Mononuclear cell (primary cell): ENCODE measurements at regions not wholly inside any gene's neighbourhood (a gene's known extent, or its start where the extent isn't known, plus 50 kb on each side); places are given as distances from the start of the nearest gene placed in this dataset.

Experiments
- H3K27me3 ChIP-seq: 2 replicates; pipeline ENCODE4 v1.6.0; 2011; ENCODE audit warnings: low read length, control low read depth; ENCODE audit not compliant: insufficient read depth
- H3K4me1 ChIP-seq: 2 replicates; pipeline ENCODE4 v1.5.1; 2011; ENCODE audit warnings: mild to moderate bottlenecking, low read length, control low read depth; ENCODE audit not compliant: insufficient read depth
- H3K4me3 ChIP-seq: 2 replicates; pipeline ENCODE4 v1.5.1; 2011; ENCODE audit warnings: mild to moderate bottlenecking, low read length, moderate library complexity
- H3K9me3 ChIP-seq: 2 replicates; pipeline ENCODE4 v1.5.1; 2011; ENCODE audit warnings: low read depth, mild to moderate bottlenecking, control low read depth, low read length

- Histone ChIP-seq H3K4me1 (no peaks in the 10 kb centered on the region), H3K9me3 (no peaks in the 10 kb centered on the region), H3K4me3 (no peak overlapping the region), H3K27me3 (no peaks in the 10 kb centered on the region)
Measured at GRCh38 chr20:60428651-60429050, 470.4 kb downstream of the CDH26 start.

DNA sequence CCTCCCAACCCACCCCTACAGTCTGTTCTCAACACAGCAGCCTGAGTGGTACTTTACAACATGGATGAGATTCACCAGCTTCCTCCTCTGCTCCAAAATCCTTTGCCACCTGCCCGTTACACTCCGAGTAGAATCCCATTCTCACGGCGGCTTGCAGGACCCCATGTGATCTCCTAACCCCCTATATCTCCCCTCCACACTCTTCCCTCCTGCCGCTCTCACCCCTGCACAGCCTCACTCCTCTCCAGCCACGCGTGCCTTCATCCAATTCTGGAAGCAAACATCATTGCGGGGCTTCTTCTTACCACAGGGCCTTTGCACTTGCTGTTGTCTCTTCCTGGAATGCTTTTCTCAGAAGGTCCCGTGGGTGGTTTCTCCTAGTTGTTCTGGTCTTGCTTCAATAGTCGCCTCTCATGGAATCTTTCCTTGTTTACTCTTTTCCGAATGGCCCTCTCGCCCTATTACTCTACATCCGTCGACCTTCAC, 472.3 kb downstream of the CDH26 start:
- H3K4me3 ChIP-seq = no peak overlapping the region
- no peaks in the 10 kb centered on the region for H3K27me3 ChIP-seq
- no peaks in the 10 kb centered on the region for H3K9me3 ChIP-seq
- H3K4me1 ChIP-seq = no peaks in the 10 kb centered on the region

GRCh38 chr20:60431349-60431748, 473.1 kb downstream of the CDH26 start:
- no peaks in the 10 kb centered on the region for H3K9me3 ChIP-seq
- H3K4me1 ChIP-seq = no peaks in the 10 kb centered on the region
- H3K27me3 ChIP-seq = no peaks in the 10 kb centered on the region
- H3K4me3 ChIP-seq = no peak overlapping the region

DNA sequence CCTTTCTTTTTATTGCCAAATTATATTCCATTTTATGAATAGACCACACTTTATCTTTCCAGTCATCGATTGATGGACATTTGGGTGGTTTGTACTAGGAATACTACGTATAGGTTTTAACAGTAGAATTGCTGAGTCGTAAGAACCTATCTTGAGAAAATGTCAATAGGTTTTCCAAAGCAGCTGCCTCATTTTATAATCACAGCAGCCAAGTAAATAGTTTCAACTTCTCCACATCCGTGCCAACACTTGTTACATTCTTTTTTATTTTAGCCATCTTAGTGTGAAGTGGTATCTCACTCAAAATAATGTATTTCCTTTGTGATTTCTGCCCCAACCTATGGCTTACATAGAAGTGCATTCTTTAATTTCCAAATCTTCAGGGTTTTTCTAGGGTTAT, 479.2 kb downstream of the CDH26 start:
- Histone ChIP-seq H3K9me3 (no peaks in the 10 kb centered on the region), H3K4me3 (no peak overlapping the region)

GRCh38 chr20:60446267-60447111, 488.3 kb downstream of the CDH26 start:
- Histone ChIP-seq H3K4me1 (no peaks in the 10 kb centered on the region), H3K4me3 (no peak overlapping the region), H3K27me3 (no peaks in the 10 kb centered on the region), H3K9me3 (no peaks in the 10 kb centered on the region)

More for the DNA sequence above, 479.2 kb downstream of the CDH26 start:
- H3K4me1 ChIP-seq = no peaks in the 10 kb centered on the region
- H3K27me3 ChIP-seq = no peaks in the 10 kb centered on the region

DNA sequence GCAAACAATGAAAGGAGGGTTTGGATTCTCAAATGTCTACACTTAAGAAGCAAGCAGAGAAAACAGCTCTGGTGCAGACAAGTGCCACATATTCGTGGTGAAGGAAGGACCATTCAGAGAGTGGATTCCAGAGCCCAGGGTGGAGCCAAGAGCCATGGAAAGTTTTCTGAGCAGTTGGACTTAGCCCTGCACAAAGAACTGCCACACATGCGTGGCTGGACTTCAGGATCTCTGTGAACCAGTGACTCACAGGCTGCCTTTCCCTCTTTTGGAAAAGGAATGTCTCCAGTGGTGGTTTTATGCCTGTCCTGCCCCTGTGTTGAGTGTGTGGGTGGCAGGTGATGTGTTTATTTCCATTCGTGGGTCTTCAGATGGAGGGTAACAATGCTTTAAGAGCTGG, 489.5 kb downstream of the CDH26 start:
- H3K9me3 ChIP-seq = no peaks in the 10 kb centered on the region
- no peaks in the 10 kb centered on the region for H3K27me3 ChIP-seq

DNA sequence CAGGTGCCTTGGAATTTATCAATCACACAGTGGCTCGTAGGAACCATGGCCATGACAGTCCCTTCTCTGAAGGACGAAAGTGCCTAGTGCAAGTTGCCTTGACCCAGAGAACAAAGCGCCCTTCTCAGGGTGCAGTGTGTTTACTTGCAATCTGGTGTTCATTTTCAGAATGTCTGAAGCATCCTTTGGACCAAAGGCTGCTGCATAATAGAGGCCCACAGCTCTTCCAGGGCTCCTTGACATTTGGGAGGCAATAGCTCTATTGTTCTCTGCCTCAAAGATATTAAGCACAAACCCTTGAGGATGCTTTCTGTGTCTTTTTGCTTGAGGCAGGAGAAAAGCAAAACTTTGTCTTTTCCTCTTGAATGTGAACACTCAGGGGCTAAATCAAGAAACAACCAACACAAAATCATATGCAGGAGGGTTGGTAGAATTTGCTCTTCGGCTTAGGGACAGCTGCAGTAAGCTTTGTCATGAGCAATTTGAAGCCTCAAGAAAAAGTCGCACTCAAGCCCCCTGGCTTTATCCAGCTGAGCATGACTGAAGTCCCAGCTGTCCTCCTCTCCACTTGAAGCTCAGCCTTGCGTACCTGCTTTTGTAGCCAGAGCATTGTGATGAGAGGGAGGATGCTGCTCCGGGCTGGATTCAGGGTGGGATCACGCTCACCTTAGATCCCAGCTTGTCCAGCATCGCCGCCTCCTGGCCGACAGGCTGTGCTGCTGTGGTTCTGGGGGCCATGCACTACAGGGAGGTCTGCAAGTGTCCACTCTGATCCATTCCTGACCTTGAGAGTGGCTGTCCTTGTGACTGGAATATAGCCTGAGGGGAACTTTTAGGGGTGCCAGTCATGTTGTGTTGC, 495.4 kb downstream of the CDH26 start:
- H3K4me3 ChIP-seq = no peak overlapping the region
- H3K4me1 ChIP-seq = no peaks in the 10 kb centered on the region
- H3K9me3 ChIP-seq = no peaks in the 10 kb centered on the region
- H3K27me3 ChIP-seq = no peaks in the 10 kb centered on the region

More for the DNA sequence above, 489.5 kb downstream of the CDH26 start:
- no peaks in the 10 kb centered on the region for H3K4me1 ChIP-seq
- H3K4me3 ChIP-seq = no peak overlapping the region

DNA sequence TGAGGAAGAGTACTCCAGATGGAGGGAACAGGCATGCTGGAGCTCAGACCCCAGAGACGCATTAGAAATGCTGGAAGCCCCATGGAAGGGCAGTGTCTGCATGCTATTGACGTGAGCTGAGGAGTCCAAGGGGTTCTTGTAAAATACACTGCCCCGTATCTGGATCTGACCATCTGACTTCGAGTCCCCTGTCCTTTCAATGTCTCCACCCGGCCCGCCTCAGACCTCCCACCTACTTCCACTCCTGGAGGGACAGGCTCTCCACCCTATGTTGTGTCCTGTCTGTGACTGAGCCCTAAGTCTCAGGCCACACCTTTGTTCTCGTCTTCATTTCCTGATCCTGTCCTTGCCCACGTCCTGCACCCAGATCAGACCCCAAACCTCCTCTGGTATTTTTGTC, 496.3 kb downstream of the CDH26 start:
- Histone ChIP-seq H3K27me3 (no peaks in the 10 kb centered on the region), H3K4me3 (no peak overlapping the region), H3K4me1 (no peaks in the 10 kb centered on the region), H3K9me3 (no peaks in the 10 kb centered on the region)

DNA sequence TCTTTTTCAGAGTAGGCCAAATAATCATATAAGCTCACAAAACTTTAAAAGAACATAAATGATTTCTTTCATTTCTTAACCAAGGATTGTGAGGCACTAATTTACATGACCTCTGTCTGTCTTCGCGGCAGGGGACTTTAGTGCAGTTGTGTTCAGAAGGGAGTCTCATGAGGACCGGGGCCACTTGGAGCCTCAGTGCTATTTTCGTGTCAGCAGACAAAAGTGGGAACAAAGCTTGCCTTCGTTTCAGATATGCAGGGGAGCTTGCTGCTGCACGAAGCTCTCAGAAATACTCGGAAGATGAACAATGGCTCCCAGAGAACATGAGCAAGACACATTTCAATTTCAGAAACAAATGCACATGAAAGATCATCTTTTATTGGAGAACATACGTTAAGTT, 497.0 kb downstream of the CDH26 start:
- H3K4me3 ChIP-seq = no peak overlapping the region
- no peaks in the 10 kb centered on the region for H3K27me3 ChIP-seq
- no peaks in the 10 kb centered on the region for H3K4me1 ChIP-seq
- H3K9me3 ChIP-seq = no peaks in the 10 kb centered on the region

DNA sequence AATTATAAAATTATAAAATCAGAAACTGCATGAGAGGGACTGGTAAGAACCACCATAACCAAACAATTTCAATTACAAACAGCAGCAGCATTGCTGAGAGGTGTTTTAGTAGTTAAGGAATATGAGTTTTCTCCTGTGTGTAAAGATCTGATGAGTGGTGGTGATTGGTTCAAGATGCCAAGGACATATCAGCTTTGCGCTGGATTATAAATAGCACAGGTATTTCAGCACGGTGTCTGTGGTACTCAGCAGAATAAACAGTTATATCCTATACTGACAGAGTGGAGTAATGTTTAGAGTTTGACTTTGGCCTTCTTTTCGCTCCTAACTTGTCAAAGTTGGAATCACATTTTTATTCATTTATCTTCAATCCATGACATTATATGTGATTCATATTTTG, 501.0 kb downstream of the CDH26 start:
- no peak overlapping the region for H3K4me3 ChIP-seq
- peaks cover 2% of the 10 kb centered on the region for H3K27me3 ChIP-seq
- no peaks in the 10 kb centered on the region for H3K9me3 ChIP-seq
- no peaks in the 10 kb centered on the region for H3K4me1 ChIP-seq

DNA sequence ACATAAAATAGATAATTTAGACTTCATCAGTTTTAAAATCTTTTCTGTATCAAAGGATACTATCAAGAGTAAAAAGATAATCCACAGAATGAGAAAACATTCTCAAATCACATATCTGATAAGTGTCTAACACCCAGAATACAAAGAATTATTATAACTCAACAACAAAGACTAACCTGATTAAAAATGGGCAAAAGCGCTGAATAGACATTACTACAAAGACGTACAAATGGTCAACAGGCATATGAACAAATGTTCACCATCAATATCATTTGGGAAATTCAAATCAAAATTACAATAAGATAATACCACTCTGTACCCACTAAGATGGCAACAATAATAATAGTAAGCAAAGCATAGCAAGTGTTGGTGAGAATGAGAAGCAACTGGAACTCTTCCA, 503.8 kb downstream of the CDH26 start:
- no peaks in the 10 kb centered on the region for H3K9me3 ChIP-seq
- no peaks in the 10 kb centered on the region for H3K4me1 ChIP-seq
- peaks cover 2% of the 10 kb centered on the region for H3K27me3 ChIP-seq
- no peak overlapping the region for H3K4me3 ChIP-seq

- Histone ChIP-seq H3K4me3 (no peak overlapping the region), H3K4me1 (no peaks in the 10 kb centered on the region), H3K27me3 (peaks cover 2% of the 10 kb centered on the region), H3K9me3 (no peaks in the 10 kb centered on the region)
Measured at GRCh38 chr20:60463798-60464197, 505.6 kb downstream of the CDH26 start.

- Histone ChIP-seq H3K27me3 (peaks cover 2% of the 10 kb centered on the region), H3K4me1 (no peaks in the 10 kb centered on the region), H3K9me3 (no peaks in the 10 kb centered on the region), H3K4me3 (no peak overlapping the region)
Measured at GRCh38 chr20:60465439-60465838, 507.2 kb downstream of the CDH26 start.

DNA sequence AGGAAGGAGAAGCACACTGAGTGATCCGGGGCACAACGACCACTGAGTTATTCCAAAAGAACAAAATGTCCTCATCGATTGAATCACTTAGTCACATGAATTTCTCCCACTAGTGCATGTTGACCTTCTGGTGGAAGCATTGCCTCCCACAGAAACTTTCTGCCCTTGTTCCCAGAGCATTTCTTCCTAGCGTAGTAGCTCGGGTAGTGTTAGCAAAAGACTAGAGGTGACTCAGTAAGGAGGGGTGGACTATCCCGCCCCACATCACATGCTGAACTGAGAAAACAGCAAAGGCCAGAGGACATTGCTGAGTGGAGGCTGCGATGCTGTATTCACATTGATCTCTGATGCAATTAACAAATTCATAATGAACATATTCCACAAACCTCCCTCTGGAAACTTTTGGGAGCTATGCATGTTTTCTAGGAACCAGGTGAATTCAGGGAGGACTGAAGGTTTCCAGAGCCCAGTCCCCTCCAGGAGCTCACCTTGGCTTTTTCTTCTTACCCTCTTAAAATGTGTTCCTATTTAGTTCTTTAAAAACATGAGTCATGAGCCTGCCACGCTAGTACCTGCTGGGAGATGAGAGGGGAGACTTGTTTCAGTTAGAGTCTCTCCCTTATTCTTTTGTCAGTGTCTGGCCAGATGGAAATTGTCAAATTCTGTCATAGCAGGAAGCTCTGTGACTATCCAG, 507.9 kb downstream of the CDH26 start:
- H3K27me3 ChIP-seq = peaks cover 2% of the 10 kb centered on the region

DNA sequence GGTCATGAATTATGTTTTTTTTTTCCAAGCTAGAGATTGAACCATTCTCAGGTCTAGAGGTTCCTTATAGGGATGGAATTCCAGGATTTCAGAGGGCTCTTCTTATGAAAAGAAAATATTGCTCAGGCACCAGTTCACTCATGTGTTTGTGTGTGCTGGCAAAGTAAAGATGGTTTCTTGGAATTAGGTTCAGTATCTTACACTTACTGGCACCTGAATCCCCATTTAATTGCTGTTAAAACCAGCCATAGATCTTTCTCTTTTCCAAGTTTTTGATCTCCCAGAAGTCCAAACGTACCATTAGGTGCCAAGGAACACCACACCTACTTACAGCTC, 508.4 kb downstream of the CDH26 start:
- Histone ChIP-seq H3K9me3 (no peaks in the 10 kb centered on the region), H3K4me1 (no peaks in the 10 kb centered on the region), H3K27me3 (peaks cover 2% of the 10 kb centered on the region), H3K4me3 (no peak overlapping the region)

More for the DNA sequence above, 507.9 kb downstream of the CDH26 start:
- Histone ChIP-seq H3K4me1 (no peaks in the 10 kb centered on the region), H3K9me3 (no peaks in the 10 kb centered on the region), H3K4me3 (no peak overlapping the region)
